ENCODE measurements at regions not wholly inside any gene's neighbourhood (a gene's known extent, or its start where the extent isn't known, plus 50 kb on each side); places are given as distances from the start of the nearest gene placed in this dataset.

GRCh38 chr4:115629270-115629669, 515.9 kb upstream of the NDST4 start:
- no peak overlapping the region for H3K4me3 Mint-ChIP-seq
- H3K36me3 Mint-ChIP-seq (ENCODE audit: low read depth), result no peaks in the 10 kb centered on the region
- no peak for ATAC-seq (ENCODE audit: low read depth)
- POLR2A ChIA-PET, result no interaction called here
- intact Hi-C loops (cut with micrococcal nuclease), result no loop called here
- CTCF ChIA-PET, result no interaction called here
- H3K27ac Mint-ChIP-seq, result no peak overlapping the region
- peaks cover 4% of the 10 kb centered on the region for H3K9me3 Mint-ChIP-seq
- TF ChIP-seq CTCF (IDR thresholded peaks at IDR 0.05), result no peak
- no peaks in the 10 kb centered on the region for H3K4me1 Mint-ChIP-seq
- no peaks in the 10 kb centered on the region for H3K27me3 Mint-ChIP-seq
- no peak for DNase-seq

GRCh38 chr4:115609631-115610030, 496.2 kb upstream of the NDST4 start:
- ChIA-PET POLR2A (no interaction called here), CTCF (no interaction called here)
- no peak overlapping the region for H3K27ac Mint-ChIP-seq
- no peaks in the 10 kb centered on the region for H3K4me1 Mint-ChIP-seq
- DNase-seq (no peak), ATAC-seq (ENCODE audit: low read depth) (no peak)
- no peaks in the 10 kb centered on the region for H3K36me3 Mint-ChIP-seq (ENCODE audit: low read depth)
- H3K27me3 Mint-ChIP-seq, result no peaks in the 10 kb centered on the region
- H3K9me3 Mint-ChIP-seq, result no peaks in the 10 kb centered on the region
- no peak for TF ChIP-seq CTCF (IDR thresholded peaks at IDR 0.05)
- intact Hi-C loops (cut with micrococcal nuclease), result loop anchor here (10.0 kb wide), 1 partner anchor 1105 kb away; no protein-coding TSS in a partner anchor
- H3K4me3 Mint-ChIP-seq, result no peak overlapping the region

- Mint-ChIP-seq H3K4me3 (no peak overlapping the region), H3K9me3 (peaks cover 2% of the 10 kb centered on the region), H3K27ac (no peak overlapping the region), H3K4me1 (no peaks in the 10 kb centered on the region), H3K27me3 (no peaks in the 10 kb centered on the region), H3K36me3 (ENCODE audit: low read depth) (no peaks in the 10 kb centered on the region)
- POLR2A ChIA-PET, result no interaction called here
- ATAC-seq (ENCODE audit: low read depth), result no peak
- TF ChIP-seq CTCF (IDR thresholded peaks at IDR 0.05), result no peak
- CTCF ChIA-PET, result no interaction called here
- DNase-seq, result no peak
- intact Hi-C loops (cut with micrococcal nuclease), result loop anchor here (10.0 kb wide), 1 partner anchor 1107 kb away; no protein-coding TSS in a partner anchor
These were observed 493.9 kb upstream of the NDST4 start for GRCh38 chr4:115607311-115607710.

GRCh38 chr4:115596265-115597001, 483.0 kb upstream of the NDST4 start:
- H3K27ac Mint-ChIP-seq, result no peak overlapping the region
- no peaks in the 10 kb centered on the region for H3K4me1 Mint-ChIP-seq
- ATAC-seq (ENCODE audit: low read depth) (no peak), DNase-seq (no peak)
- ChIA-PET POLR2A (no interaction called here), CTCF (no interaction called here)
- no peaks in the 10 kb centered on the region for H3K36me3 Mint-ChIP-seq (ENCODE audit: low read depth)
- peaks cover 6% of the 10 kb centered on the region for H3K9me3 Mint-ChIP-seq
- no peaks in the 10 kb centered on the region for H3K27me3 Mint-ChIP-seq
- intact Hi-C loops (cut with micrococcal nuclease), result no loop called here
- H3K4me3 Mint-ChIP-seq, result no peak overlapping the region
- TF ChIP-seq CTCF (IDR thresholded peaks at IDR 0.05), result no peak

GRCh38 chr4:115580901-115581300, 467.5 kb upstream of the NDST4 start:
- Mint-ChIP-seq H3K36me3 (ENCODE audit: low read depth) (no peaks in the 10 kb centered on the region), H3K9me3 (no peaks in the 10 kb centered on the region), H3K4me1 (no peaks in the 10 kb centered on the region), H3K27ac (no peak overlapping the region), H3K27me3 (no peaks in the 10 kb centered on the region), H3K4me3 (no peak overlapping the region)
- ATAC-seq (ENCODE audit: low read depth), result no peak
- no peak for DNase-seq
- intact Hi-C loops (cut with micrococcal nuclease), result no loop called here
- ChIA-PET POLR2A (no interaction called here), CTCF (no interaction called here)
- no peak for TF ChIP-seq CTCF (IDR thresholded peaks at IDR 0.05)
